ENCODE measurements at regions not wholly inside any gene's neighbourhood (a gene's known extent, or its start where the extent isn't known, plus 50 kb on each side); places are given as distances from the start of the nearest gene placed in this dataset.

GRCh38 chr5:21236971-21237427, 1249.0 kb upstream of the CDH18 start:
- TF ChIP-seq CTCF (conservative IDR thresholded peaks at IDR 0.05 in 1 of 2, IDR thresholded peaks at IDR 0.05 in 1 of 2; ENCODE audit: low read depth in 1 of 2, low read length in 2 of 2) = no peak
- no peak for TF ChIP-seq EZH2 (IDR thresholded peaks at IDR 0.05; ENCODE audit: low read length, missing control alignments)

All from fibroblast of lung (primary cell).